ENCODE measurements at regions not wholly inside any gene's neighbourhood (a gene's known extent, or its start where the extent isn't known, plus 50 kb on each side); places are given as distances from the start of the nearest gene placed in this dataset.

- no peak for DNase-seq (ENCODE audit: low read depth)
- no peak for TF ChIP-seq CTCF (conservative IDR thresholded peaks at IDR 0.05; ENCODE audit: low read depth, low read length)
- H3K4me3 ChIP-seq (ENCODE audit: low read length) = no peak overlapping the region
These were observed 143.8 kb upstream of the FAM83B start for GRCh38 chr6:54702772-54703171.

DNA sequence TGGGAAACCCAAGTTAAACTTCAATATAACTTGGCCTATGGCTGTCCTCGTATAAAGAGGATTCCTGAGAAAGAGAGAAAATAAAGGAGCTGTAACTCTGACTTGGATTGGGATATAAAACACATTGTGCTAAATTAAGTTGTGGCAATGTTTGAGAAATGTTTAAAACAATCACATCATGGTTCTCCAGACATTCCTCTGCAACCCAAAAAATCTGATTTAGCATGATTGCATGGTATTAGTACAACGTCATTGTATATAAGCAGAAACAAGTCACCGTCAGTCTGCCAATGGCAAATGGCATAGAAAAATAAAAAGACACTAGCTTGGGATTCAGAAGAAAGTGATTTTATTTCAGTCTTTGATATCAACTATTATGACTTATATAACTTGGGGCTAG, 140.2 kb upstream of the FAM83B start:
- DNase-seq (ENCODE audit: low read depth) = no peak
- no peak for TF ChIP-seq CTCF (conservative IDR thresholded peaks at IDR 0.05; ENCODE audit: low read depth, low read length)
- no peak overlapping the region for H3K4me3 ChIP-seq (ENCODE audit: low read length)

DNA sequence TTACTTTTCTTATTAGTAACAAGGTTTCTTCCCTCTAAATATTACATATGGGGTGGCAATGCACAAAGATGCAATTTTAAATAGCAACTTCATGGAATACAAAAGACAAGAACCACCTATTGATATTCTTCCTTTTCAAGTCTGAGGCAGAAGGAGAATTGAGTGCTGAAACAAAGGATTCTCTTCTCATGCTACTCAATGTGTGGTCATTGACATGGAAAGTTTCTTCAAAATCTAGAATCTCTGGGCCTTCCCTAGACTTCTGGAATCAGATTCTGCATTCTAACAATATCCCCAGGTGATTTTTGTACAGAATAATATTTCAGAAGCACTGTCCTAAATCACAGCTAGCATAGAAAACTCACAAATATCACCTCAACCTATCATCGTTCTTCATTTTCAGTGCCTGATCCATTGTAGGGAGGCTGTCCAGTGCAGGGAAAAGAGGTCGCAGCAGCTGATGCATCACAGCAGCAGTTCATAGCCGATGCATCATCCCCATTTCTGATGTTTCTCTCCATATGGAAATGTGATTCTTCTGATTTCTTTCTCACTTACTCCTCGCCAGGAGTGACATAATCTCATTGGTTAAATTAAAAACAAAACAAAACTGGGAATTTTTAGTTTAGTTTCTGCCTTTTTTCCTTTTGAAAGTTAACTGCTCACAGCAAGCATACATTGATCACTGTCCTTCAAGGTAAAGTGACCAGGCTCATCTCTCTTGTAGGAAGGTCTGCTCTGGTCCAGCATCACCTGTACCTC, 139.5 kb upstream of the FAM83B start:
- no peak for DNase-seq (ENCODE audit: low read depth)
- no peak for TF ChIP-seq CTCF (conservative IDR thresholded peaks at IDR 0.05; ENCODE audit: low read depth, low read length)
- no peak overlapping the region for H3K4me3 ChIP-seq (ENCODE audit: low read length)

- TF ChIP-seq CTCF (conservative IDR thresholded peaks at IDR 0.05; ENCODE audit: low read depth, low read length) = no peak
- no peak for DNase-seq (ENCODE audit: low read depth)
These were observed 136.1 kb upstream of the FAM83B start for GRCh38 chr6:54710456-54710855.

DNA sequence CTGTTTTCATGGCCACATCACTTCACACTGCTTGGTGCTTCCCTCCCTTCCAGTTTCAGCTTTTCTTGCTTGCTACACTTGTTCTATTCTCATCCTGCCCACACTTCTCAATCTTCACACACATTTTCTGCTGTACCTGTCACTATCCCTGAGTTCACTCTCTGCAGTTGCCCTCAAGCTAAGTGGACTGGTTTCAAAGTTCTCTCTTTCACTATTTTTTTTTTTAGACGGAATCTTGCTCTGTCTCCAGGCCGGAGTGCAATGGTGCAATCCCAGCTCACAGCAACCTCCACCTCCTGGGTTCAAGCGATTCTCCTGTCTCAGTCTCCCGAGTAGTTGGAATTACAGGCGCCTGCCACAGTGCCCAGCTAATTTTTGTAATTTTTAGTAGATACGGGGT, 130.6 kb upstream of the FAM83B start:
- DNase-seq (ENCODE audit: low read depth) = no peak
- H3K4me3 ChIP-seq (ENCODE audit: low read length) = no peak overlapping the region
- TF ChIP-seq CTCF (conservative IDR thresholded peaks at IDR 0.05; ENCODE audit: low read depth, low read length) = no peak

More at GRCh38 chr6:54710456-54710855, 136.1 kb upstream of the FAM83B start:
- no peak overlapping the region for H3K4me3 ChIP-seq (ENCODE audit: low read length)

DNA sequence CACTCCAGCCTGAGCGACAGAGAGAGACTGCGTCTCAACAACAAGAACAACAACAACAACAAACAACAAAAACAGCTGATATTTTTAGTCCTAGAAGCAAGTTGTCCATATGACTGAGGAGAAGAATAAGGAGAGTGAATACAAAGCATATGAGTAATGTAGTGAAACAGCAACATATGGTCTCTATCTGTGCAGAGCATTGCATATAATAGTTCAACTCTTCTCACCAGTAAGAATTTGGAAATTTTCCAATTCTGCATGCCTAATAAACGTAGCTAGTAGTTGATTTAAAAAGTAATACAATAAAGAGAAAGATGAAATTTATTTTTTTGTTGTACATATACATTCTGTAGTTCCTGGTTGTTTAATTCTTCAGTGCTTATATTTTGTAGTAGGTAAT, 129.7 kb upstream of the FAM83B start:
- DNase-seq (ENCODE audit: low read depth) = no peak
- TF ChIP-seq CTCF (conservative IDR thresholded peaks at IDR 0.05; ENCODE audit: low read depth, low read length) = no peak
- H3K4me3 ChIP-seq (ENCODE audit: low read length) = no peak overlapping the region

DNA sequence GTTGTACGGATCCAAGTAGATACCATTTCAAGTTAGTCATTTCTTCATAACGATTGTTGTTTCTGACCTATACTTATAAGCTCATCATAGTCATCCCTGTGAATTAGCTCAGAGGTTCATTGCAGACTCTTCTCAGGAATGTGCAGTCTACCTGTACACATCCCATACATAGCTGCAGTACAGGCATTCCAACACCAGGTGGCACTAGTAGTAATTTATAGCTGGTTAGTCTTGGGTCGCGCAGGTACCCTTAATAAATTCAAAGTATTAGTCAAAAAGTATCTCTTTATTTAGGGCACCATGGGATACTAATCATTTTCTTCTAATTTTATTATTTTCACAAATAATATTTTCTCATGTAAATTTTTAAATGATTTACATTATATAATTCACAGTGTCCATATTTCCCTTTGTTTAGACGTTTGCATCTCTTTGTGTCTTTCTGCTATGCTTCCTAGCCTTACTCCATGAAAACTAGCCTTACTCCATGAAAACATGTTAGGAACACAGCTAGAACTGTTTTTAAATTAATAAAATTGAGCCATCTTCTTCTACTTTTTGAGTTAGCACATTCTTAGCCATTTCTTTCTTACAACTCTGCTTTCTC, 128.6 kb upstream of the FAM83B start:
- TF ChIP-seq CTCF (conservative IDR thresholded peaks at IDR 0.05; ENCODE audit: low read depth, low read length) = peak; percentile 91
- H3K4me3 ChIP-seq (ENCODE audit: low read length) = no peak overlapping the region
- DNase-seq (ENCODE audit: low read depth) = no peak

All from retinal pigment epithelial cell (primary cell).